NCI-H82 treated with DMSO at 0.1 percent for 48 hours (cell line): ENCODE measurements at regions not wholly inside any gene's neighbourhood (a gene's known extent, or its start where the extent isn't known, plus 50 kb on each side); places are given as distances from the start of the nearest gene placed in this dataset.
"Not testable (repeated sequence)": the region's sequence is repeated elsewhere in the genome, so short reads cannot be mapped to it uniquely, and the experiment has no call there.

Experiments
- DNase-seq: peaks from one replicate; lab custom pipeline; 2025; ENCODE audit not compliant: unreplicated experiment; lab: John Stamatoyannopoulos, UW

GRCh38 chr3:137820366-137820765 lies 56.3 kb downstream of the SOX14 start:
- DNase-seq, result no peak

GRCh38 chr3:137835096-137835495 lies 71.0 kb downstream of the SOX14 start:
- no peak for DNase-seq

GRCh38 chr3:137845194-137845593 lies 81.1 kb downstream of the SOX14 start:
- DNase-seq, result peak; percentile 55

DNA sequence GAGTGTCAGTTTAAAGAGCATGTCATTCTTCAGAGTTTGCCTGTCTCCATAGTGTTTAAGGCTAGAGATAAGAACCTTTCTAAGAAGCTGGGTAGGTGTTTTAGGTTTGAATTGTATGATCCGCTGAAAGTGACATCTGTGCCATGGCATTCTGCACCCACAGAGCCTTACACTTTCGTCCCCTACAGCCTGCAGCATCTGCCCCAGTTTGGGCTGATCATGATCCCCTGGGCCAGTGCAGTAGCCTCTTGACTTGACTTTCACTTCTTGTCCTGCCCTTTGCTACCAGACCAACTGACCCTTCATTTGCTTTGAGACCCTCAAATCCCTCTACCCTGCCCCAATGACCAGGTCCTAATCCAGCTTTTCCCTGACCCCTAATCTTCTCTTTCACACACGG lies 81.6 kb downstream of the SOX14 start:
- DNase-seq, result peak; percentile 19

GRCh38 chr3:137852391-137852830 lies 88.3 kb downstream of the SOX14 start:
- no peak for DNase-seq

- no peak for DNase-seq
Observed at GRCh38 chr3:137854533-137855261, 90.6 kb downstream of the SOX14 start.

DNA sequence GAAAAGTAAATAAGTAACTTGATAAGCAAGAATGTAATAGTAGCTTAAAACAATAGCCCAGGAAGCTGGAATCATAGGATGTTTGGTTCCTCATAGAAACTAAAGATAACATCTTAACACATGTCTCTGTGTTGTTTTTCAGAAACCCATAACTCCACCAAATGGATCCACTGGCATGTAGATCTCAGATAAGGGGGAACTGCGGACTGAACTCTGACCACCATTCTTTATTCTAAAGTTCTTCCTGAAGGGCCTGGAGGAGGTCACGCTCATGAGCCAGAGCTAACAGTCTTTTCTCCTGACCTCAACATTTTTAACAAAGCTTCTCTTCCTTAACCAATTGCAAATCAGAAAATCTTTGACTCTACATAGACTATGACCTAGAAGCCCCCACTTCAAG lies 101.9 kb downstream of the SOX14 start:
- DNase-seq, result no peak

DNA sequence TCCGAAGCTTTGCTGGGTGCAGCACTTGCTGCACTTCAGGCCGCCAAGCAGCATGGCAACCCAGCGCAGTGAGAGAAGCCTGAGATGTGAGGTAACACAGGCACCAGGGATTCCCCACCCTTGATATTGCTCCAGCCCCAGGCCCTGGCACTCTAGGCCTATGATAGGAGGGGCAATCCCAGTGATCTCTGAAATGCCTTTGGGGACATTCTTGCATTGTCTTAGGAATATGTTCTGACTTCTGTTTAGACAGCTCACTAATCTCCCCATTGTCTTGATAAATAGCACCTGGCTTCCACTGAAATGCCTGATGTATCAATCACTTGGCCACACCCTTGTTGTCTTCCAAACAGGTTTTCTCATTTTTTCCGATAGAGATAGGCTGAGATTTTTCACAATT lies 102.8 kb downstream of the SOX14 start:
- no peak for DNase-seq

DNA sequence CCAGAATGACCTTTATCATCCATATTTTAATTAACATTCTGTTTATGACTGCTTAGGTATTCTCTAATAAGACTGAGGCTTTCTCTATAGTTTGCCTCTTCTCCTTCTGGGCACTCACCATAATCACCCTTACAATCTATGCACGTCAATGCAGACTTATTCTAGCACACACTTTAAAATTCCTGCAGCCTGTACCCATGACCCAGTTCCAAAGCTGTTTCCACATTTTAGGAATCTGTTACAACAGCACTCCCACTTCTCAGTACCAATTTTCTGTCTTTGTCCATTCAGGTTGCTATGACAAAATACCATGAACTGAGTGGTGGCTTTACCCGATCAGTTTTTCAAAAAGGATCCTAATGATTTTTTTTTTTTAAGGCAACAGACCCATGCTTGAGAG lies 103.5 kb downstream of the SOX14 start:
- DNase-seq, result no peak

DNA sequence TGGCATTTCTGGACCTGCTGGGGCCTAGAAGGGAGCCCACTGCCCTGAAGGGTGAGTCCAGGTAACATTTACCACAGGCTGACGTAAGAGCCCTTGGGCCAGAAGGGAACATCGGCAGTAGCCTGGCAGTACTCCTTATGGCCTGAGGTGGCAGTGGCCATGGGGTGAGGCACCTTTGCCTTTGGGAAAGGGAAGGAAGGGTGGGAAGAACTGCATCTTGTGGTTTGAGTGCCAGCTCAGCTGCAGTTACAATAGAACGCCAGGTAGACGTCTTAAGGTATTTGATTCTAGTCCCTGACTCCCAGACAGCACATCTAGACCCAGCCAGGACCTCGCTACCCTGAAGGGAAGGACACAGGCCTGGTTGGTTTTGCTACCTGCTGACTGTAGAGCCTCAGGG lies 104.9 kb downstream of the SOX14 start:
- DNase-seq, result no peak

- DNase-seq, result not testable (repeated sequence)
Observed at GRCh38 chr3:137872589-137872988, 108.5 kb downstream of the SOX14 start.

- not testable (repeated sequence) for DNase-seq
Observed at GRCh38 chr3:137896842-137897241, 113.1 kb upstream of the CLDN18 start.

DNA sequence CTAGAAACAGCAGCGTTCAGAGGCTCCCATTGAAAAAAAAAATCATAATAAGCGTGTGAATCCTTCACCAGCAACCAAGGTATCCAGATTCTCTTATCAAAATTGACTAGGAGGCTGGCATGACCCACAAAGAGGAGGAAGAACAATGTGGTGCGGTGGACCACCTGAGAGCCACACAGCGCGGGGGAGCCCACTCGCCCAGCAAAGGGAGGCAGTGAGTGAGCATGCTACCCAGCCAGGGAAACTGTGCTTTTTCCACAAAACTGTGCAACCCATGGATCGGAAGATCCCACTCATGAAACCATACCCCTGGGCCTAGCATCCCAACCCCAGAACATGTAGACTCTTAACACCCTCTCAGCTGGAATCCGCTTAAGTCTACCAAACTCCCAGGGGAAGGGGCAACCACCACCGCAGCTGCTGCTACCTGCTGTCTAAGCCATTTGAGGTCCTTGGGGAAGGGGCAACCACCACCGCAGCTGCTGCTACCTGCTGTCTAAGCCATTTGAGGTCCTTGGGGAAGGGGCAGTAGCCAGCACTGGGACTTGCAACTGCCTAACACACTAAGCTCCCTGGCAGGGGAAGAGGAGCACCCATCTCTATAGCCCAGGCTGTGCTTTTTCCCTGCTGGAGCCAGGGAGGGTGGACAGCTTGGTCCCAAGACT lies 102.8 kb upstream of the CLDN18 start:
- DNase-seq, result peak; percentile 81

DNA sequence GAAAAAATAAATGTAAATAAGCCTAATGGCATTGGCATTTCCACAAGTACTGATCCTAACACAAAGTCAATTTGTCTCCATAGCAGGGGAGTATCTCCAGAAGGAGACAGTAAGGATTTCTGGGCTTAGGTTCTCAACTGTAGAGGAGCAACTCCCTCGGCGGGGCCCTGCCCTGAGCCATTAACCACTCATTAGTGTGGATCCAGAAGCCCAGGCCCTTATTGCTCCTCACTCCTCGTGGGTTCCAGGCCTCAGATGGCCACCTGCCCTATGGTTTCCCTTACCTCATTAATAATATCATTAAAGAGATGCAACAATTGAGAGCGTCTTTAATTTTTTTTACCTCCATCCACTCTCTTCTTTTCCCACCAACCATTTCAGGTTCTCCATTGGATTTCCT lies 85.3 kb upstream of the CLDN18 start:
- DNase-seq, result no peak

GRCh38 chr3:137925080-137925479 lies 84.9 kb upstream of the CLDN18 start:
- no peak for DNase-seq

DNA sequence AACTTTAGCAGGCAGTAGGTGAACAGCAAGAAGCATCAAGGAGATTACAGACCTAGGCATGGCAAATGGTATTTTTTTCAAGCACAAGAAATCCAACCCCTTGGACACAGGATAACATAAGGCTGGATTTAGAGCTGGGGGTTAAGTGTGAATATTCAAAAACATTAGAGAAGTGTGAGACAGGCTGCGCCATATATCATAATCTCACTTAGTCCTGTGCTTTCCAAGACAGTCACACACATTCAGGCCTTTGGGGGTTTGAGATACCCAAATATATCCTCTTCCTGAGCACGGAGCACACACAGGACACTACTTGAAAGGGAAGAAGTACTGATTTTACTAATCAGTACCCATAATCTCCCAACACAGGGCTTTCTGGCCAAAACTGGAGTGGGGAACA lies 83.0 kb upstream of the CLDN18 start:
- DNase-seq, result no peak

DNA sequence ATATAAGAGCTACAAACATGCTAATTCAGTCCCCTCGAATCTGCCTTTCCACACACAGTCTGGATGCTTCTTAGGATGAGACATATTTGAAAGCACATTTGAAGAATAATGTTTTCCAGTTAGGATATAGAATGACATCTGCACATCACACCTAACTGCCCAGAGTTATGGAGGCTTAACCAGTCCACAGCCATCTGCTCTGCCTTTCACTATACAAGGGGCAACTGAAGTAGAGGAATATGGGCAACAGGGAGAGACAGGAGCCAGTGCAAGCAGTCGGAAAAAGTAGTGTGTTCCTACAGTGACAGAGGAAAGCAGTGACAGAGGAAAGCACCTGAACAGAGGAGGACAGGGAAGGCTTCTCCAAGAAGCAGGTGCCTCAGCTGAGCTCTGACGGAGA lies 79.0 kb upstream of the CLDN18 start:
- DNase-seq, result peak; percentile 42

DNA sequence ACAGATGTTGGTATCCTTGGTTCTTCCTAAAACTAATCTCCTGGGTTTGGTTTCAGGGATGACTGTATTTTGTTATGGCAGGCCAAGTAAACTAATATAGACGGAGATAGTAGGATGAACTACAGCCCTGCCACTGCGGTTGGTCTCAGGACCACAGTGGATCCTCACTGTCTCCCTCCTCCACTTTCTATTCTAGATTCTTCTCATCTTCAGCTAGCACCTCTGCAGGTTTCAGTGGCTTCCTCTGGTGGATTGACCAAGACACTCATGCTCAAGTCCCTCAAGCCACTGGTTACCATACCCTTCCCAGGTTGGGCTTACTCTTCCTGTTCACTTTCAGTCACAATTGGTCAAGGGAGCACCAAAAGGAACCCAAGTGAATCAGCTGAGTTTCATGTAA lies 71.1 kb upstream of the CLDN18 start:
- no peak for DNase-seq

DNA sequence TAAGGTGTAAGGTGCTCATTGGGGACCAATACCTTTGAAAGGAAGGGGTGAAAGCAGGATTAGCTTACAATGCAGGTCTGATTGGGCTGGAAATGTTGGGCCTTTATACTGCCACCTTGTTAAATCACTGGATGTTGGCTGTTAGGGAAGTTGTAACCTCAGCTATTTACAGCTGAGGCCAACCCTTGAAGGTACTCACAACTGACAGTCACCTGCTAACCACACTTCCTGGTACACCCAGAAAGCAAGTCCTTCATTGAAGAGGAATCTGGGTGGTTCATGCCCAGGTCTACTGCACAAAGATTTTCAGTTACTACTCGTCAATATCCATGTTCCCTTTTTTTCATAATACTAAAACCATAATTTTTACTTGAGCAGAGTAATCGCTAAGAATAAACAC lies 65.4 kb upstream of the CLDN18 start:
- DNase-seq, result no peak

DNA sequence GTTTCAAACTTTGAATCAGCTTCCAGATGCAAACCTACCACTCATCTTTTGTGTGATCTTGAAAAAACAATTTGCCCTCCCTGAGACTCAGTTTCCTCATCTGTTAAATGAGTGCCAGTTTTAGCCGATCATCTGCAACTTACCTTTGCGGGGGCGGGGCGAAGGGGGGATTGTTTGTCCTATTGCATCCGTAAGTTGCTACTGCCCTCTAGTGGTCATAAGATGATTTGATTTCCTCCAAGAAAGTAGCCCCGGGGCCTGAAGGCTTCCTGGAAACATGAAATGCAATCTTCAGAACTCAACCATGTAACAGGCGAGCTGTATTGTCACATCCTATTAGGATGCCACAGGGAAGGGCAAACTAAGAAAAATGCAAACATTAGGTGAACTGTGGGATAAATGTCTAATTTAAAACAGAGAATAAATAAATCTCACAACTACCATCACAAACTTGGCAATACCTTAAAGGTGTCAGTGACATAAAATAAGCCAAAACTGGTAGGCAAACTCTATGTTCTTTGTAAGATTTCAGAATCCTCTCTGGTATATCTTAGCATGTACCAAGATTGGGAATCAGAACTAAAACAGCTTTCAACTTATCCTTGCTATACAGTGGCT lies 63.5 kb upstream of the CLDN18 start:
- peak; percentile 77 for DNase-seq

DNA sequence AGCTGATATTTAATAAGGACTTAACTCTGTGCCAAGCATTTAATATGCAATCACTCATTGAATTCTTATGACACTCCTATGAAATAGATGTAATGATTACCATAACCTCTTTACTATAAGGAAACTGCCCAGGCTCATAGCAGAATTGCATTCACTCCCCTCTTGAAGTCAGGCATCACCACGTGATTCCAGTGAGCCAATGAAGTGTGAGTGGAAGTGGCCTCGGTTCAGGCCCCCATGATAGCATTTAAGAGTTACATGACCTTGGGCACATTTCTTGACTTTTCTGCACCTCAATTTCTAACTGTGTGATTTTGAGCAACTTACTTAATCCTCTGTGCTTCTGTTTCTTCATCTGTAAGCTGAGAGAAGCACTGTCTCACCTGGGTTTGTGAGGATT lies 62.8 kb upstream of the CLDN18 start:
- no peak for DNase-seq

- DNase-seq, result no peak
Observed at GRCh38 chr3:137948400-137949072, 61.4 kb upstream of the CLDN18 start.
